Neural progenitor cell (in vitro differentiated cells): ENCODE measurements at regions not wholly inside any gene's neighbourhood (a gene's known extent, or its start where the extent isn't known, plus 50 kb on each side); places are given as distances from the start of the nearest gene placed in this dataset.

ENCODE experiments used
- DNase-seq: peaks from one replicate; pipeline ENCODE4 v3.0.0-alpha.2; 2016; ENCODE audit warnings: low spot score
- H2AFZ ChIP-seq: fragments of 200-600 bp; sonication (generic); replicated peaks from 2 replicates; pipeline ENCODE4 v1.6.1; 2016; ENCODE audit warnings: antibody characterized with exemption
- H3F3A ChIP-seq: fragments of 200-600 bp; sonication (generic); 2 replicates; pipeline ENCODE4 v1.6.1; 2016; ENCODE audit warnings: antibody characterized with exemption, low read depth
- H3K27ac ChIP-seq: fragments of 200-600 bp; sonication (generic); 2 replicates; pipeline ENCODE4 v1.5.1; 2016; ENCODE audit warnings: mild to moderate bottlenecking
- H3K27me3 ChIP-seq: fragments of 200-600 bp; sonication (generic); 2 replicates; pipeline ENCODE4 v1.6.1; 2016; ENCODE audit warnings: mild to moderate bottlenecking, moderate library complexity
- H3K36me3 ChIP-seq: fragments of 200-600 bp; sonication (generic); 2 replicates; pipeline ENCODE4 v1.5.1; 2016
- H3K4me1 ChIP-seq: fragments of 200-600 bp; sonication (generic); 2 replicates; pipeline ENCODE4 v1.6.1; 2016; ENCODE audit warnings: mixed run types
- H3K4me2 ChIP-seq: fragments of 200-600 bp; sonication (generic); 2 replicates; pipeline ENCODE4 v1.6.1; 2016
- H3K4me3 ChIP-seq: fragments of 200-600 bp; sonication (generic); 2 replicates; pipeline ENCODE4 v1.5.1; 2016
- H3K79me2 ChIP-seq: fragments of 200-600 bp; sonication (generic); 2 replicates; pipeline ENCODE4 v1.6.1; 2016; ENCODE audit warnings: low read depth
- H3K9ac ChIP-seq: fragments of 200-600 bp; sonication (generic); 2 replicates; pipeline ENCODE4 v1.6.1; 2016
- H3K9me3 ChIP-seq: fragments of 200-600 bp; sonication (generic); 2 replicates; pipeline ENCODE4 v1.5.1; 2016; ENCODE audit warnings: low read depth
- H4K20me1 ChIP-seq: fragments of 200-600 bp; sonication (generic); 2 replicates; pipeline ENCODE4 v1.6.1; 2016; ENCODE audit warnings: low read depth
- H3K27ac Mint-ChIP-seq: 3 replicates; pipeline ENCODE4 v1.8.0; 2021; ENCODE audit warnings: mixed read lengths
- H3K27me3 Mint-ChIP-seq: 2 replicates; pipeline ENCODE4 v1.8.0; 2022; ENCODE audit warnings: low read depth, mild to moderate bottlenecking, inconsistent platforms, moderate library complexity, mixed read lengths; ENCODE audit not compliant: insufficient read depth
- H3K36me3 Mint-ChIP-seq: 3 replicates; pipeline ENCODE4 v1.8.0; 2021; ENCODE audit warnings: mixed read lengths
- H3K4me1 Mint-ChIP-seq: 3 replicates; pipeline ENCODE4 v1.8.0; 2021; ENCODE audit warnings: mixed read lengths
- H3K4me3 Mint-ChIP-seq: 3 replicates; pipeline ENCODE4 v1.8.0; 2021; ENCODE audit warnings: mild to moderate bottlenecking, moderate library complexity, mixed read lengths
- H3K9me3 Mint-ChIP-seq: 3 replicates; pipeline ENCODE4 v1.8.0; 2020; ENCODE audit warnings: mixed read lengths
- EZH2 ChIP-seq: fragments of 200-600 bp; sonication (generic); IDR thresholded peaks from 2 replicates; pipeline ENCODE4 v1.6.1; 2017; ENCODE audit warnings: antibody characterized with exemption, mild to moderate bottlenecking, moderate library complexity
- EZH2phosphoT487 ChIP-seq: fragments of 200-600 bp; sonication (generic); IDR thresholded peaks from 2 replicates; pipeline ENCODE4 v1.6.1; 2017; ENCODE audit warnings: antibody characterized with exemption
- TF ChIP-seq, protein P1 (sequence below): fragments of 200-600 bp; sonication (generic); IDR thresholded peaks from 2 replicates; pipeline ENCODE4 v1.5.1; 2017; ENCODE audit warnings: antibody characterized with exemption, mild to moderate bottlenecking

DNA sequence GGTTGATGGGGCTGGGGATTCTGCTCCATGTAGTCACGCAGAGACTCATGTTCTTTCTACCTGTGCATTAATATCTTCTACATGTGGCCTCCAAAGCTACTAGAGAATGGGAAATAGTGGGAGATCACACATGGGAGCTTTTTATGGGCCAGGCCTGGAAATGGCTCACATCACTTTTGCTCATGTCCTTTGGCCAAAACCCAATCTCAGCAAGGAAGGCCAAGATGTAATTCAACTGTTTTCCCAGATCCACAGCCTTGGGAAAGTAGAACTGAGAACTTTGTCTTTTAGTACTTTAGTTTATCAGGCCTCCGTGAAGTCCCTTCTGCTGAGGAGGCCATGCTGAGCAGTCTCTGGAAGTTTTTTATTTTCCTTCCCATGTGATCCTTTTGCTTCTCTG lies 73.2 kb upstream of the SLC4A7 start:
- Histone ChIP-seq H3K9me3 (no peaks in the 10 kb centered on the region), H3K4me1 (no peaks in the 10 kb centered on the region), H3K4me3 (no peak overlapping the region), H3K27me3 (no peaks in the 10 kb centered on the region), H4K20me1 (no peaks in the 10 kb centered on the region), H3F3A (no peaks in the 10 kb centered on the region), H3K79me2 (no peaks in the 10 kb centered on the region), H3K27ac (no peak overlapping the region), H3K4me2 (no peak overlapping the region), H2AFZ (no peak overlapping the region), H3K36me3 (no peaks in the 10 kb centered on the region), H3K9ac (no peak overlapping the region)
- Mint-ChIP-seq H3K27ac (no peak overlapping the region), H3K4me1 (no peaks in the 10 kb centered on the region), H3K36me3 (no peaks in the 10 kb centered on the region), H3K4me3 (no peak overlapping the region), H3K27me3 (no peaks in the 10 kb centered on the region), H3K9me3 (peaks cover 8% of the 10 kb centered on the region)
- no peak for DNase-seq
- TF ChIP-seq EZH2phosphoT487, result no peak
- TF ChIP-seq, protein P1, sequence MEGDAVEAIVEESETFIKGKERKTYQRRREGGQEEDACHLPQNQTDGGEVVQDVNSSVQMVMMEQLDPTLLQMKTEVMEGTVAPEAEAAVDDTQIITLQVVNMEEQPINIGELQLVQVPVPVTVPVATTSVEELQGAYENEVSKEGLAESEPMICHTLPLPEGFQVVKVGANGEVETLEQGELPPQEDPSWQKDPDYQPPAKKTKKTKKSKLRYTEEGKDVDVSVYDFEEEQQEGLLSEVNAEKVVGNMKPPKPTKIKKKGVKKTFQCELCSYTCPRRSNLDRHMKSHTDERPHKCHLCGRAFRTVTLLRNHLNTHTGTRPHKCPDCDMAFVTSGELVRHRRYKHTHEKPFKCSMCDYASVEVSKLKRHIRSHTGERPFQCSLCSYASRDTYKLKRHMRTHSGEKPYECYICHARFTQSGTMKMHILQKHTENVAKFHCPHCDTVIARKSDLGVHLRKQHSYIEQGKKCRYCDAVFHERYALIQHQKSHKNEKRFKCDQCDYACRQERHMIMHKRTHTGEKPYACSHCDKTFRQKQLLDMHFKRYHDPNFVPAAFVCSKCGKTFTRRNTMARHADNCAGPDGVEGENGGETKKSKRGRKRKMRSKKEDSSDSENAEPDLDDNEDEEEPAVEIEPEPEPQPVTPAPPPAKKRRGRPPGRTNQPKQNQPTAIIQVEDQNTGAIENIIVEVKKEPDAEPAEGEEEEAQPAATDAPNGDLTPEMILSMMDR, result no peak

DNA sequence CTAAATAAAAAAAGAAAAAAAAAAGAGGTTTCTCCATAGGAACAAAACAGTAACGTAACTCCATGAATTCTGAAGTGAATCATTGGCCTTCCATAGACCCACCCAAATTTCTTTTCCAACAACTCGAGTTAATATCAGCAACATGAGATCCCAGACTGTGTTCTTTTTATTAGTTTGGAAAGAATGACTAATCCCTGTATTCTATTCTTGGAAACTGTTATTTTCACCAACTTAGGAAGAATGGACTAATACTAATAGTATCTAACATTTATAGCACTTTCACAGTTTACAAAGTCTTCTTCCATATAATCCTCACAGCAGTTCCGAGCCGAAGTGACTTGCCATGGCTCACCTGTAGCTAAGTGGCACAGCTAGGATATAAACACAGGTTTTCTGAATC lies 72.7 kb upstream of the SLC4A7 start:
- H3K4me1 ChIP-seq, result no peaks in the 10 kb centered on the region
- H3K27ac ChIP-seq, result no peak overlapping the region
- TF ChIP-seq EZH2, result no peak
- TF ChIP-seq, protein P1, result no peak
- TF ChIP-seq EZH2phosphoT487, result no peak
- no peaks in the 10 kb centered on the region for H3K9me3 ChIP-seq
- H3K4me3 Mint-ChIP-seq, result no peak overlapping the region
- no peaks in the 10 kb centered on the region for H3K27me3 ChIP-seq
- no peaks in the 10 kb centered on the region for H3K79me2 ChIP-seq
- no peak for DNase-seq
- H3K27ac Mint-ChIP-seq, result no peak overlapping the region
- H3K4me2 ChIP-seq, result no peak overlapping the region
- no peaks in the 10 kb centered on the region for H3K36me3 ChIP-seq
- H3K36me3 Mint-ChIP-seq, result no peaks in the 10 kb centered on the region
- no peaks in the 10 kb centered on the region for H4K20me1 ChIP-seq
- no peak overlapping the region for H3K4me3 ChIP-seq
- no peak overlapping the region for H2AFZ ChIP-seq
- peaks cover 9% of the 10 kb centered on the region for H3K9me3 Mint-ChIP-seq
- H3K27me3 Mint-ChIP-seq, result no peaks in the 10 kb centered on the region
- no peaks in the 10 kb centered on the region for H3K4me1 Mint-ChIP-seq
- H3K9ac ChIP-seq, result no peak overlapping the region
- no peaks in the 10 kb centered on the region for H3F3A ChIP-seq

DNA sequence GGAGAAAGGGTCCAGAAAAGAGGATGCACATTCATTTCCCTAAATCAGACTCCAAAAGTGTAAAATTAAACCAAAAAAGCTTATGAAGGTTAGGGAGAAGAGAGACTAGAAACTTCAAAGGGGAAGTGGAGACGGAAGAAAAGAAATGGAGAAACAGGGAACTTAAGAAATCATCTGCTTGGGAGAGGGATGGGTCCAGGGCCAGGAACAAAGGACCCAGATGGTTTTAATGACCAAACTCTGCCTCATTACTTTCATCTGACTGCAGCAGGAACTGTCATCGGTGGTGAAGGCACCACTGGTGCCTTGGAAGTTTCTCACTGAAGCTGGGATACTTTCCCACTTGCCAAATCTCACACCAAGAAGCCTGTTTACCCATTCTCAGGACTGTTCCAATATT lies 70.5 kb upstream of the SLC4A7 start:
- H2AFZ ChIP-seq, result no peak overlapping the region
- Mint-ChIP-seq H3K4me3 (no peak overlapping the region), H3K4me1 (no peaks in the 10 kb centered on the region), H3K36me3 (no peaks in the 10 kb centered on the region), H3K9me3 (peaks cover 18% of the 10 kb centered on the region), H3K27ac (no peak overlapping the region), H3K27me3 (peaks cover 3% of the 10 kb centered on the region)
- no peaks in the 10 kb centered on the region for H3K36me3 ChIP-seq
- H3K9me3 ChIP-seq, result no peaks in the 10 kb centered on the region
- DNase-seq, result no peak
- no peaks in the 10 kb centered on the region for H3K79me2 ChIP-seq
- H3F3A ChIP-seq, result no peaks in the 10 kb centered on the region
- no peak overlapping the region for H3K27ac ChIP-seq
- H3K4me2 ChIP-seq, result no peak overlapping the region
- H3K4me1 ChIP-seq, result no peaks in the 10 kb centered on the region
- H3K4me3 ChIP-seq, result no peak overlapping the region
- TF ChIP-seq EZH2, result no peak
- TF ChIP-seq, protein P1, result no peak
- TF ChIP-seq EZH2phosphoT487, result no peak
- no peaks in the 10 kb centered on the region for H3K27me3 ChIP-seq
- H3K9ac ChIP-seq, result no peak overlapping the region
- no peaks in the 10 kb centered on the region for H4K20me1 ChIP-seq
